HG03432 (cell line): ENCODE measurements at regions not wholly inside any gene's neighbourhood (a gene's known extent, or its start where the extent isn't known, plus 50 kb on each side); places are given as distances from the start of the nearest gene placed in this dataset.
"Not testable (repeated sequence)": the region's sequence is repeated elsewhere in the genome, so short reads cannot be mapped to it uniquely, and the experiment has no call there.

Experiments used
- ATAC-seq: cut with Tn5 transposase; IDR thresholded peaks from one replicate; pipeline ENCODE4 v1.9.1; 2021; ENCODE audit warnings: mild to moderate bottlenecking, moderate library complexity; ENCODE audit not compliant: unreplicated experiment

DNA sequence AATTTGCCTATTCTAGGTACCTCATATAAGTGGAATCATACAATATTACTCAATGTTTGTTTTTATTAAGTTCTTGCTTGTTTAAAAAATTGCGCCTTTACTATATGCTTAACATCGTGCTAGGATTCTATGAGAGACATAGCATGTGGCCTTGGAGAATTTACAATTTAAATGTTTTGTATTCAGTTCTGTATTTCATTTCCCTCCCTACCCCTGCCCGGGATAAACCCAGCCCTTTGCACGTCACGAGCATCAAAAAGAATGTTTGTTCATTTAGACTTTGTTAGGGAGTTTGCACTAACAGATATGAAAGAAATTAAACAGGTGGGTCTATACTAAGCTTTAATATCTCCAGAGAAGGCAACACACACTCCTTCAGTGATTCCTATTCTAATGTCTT lies 75.7 kb downstream of the C18orf54 start:
- ATAC-seq = no peak

DNA sequence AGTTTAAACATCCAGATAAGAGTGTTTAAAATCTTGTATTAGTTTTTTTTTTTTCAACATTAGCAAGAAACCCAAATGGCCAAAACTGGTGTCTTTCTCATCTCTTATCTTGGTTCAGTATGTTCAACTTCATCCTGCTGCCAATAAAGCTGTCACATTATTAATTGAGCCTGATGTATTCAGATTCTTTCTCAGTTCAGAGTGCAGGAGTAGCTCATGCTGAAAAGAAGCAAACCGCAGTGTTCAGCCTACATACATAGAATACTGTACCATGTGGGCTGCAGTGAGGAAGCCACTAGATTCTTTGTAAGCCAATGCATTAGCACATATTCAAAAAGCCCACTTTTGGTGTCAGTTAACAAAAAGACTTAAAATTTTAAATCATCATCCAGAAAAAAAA lies 76.2 kb downstream of the C18orf54 start:
- ATAC-seq = no peak

DNA sequence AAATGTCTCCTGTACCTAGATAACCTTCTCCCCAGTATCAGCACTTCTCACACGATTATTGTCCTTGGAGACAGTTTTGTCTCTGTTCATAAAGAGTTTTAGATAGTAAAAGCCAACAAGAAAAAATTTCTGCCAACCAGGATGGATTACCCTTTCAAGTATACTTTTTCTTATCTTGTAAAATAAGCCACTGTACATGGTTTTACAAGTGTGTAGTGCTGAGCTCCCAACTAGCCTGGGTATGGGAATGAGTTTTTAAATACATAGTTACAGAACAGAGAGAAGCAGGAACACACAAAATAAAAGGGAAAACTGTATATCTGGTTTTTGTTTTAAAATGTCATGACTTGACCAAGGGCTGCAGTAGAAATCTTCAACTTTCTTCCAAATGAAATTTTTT lies 76.7 kb downstream of the C18orf54 start:
- ATAC-seq = no peak

DNA sequence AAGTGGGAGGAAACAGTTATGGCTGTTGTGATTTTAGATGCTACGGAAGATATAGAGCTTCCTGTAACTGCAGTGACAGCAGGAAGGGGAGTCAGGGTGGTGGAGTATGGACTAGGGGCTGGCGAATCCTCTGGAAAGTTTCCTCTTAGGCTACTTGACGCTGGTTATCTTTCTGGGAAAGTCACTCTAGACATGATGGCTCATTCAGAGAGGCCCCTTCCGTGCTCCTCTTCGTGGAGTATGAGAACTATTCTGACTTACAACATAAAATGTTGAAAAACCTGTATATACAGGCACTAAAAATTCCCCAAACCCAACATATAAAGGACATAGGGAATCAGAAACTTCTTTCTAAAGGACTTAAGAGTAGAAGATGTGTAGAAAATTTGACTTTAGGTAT lies 78.8 kb downstream of the C18orf54 start:
- no peak for ATAC-seq

DNA sequence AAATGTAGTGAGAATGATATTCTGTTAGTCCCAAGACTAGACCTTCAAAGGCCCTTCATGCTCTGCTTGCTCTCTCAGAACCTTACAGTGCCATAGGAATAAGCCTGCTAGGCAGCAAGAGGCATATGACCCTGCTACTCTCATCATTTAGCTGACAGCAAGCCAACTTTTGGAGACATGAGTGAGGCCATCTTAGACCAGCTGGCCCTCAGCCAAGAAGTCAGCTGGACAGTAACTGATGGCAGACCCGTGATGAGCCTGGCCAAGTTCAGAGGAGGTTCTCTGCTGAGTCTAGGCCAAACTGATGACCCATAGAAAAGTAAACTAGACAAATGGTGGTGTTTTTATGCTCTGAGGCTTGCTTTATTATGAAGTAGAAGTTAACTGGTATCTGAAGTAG lies 82.6 kb downstream of the C18orf54 start:
- no peak for ATAC-seq

DNA sequence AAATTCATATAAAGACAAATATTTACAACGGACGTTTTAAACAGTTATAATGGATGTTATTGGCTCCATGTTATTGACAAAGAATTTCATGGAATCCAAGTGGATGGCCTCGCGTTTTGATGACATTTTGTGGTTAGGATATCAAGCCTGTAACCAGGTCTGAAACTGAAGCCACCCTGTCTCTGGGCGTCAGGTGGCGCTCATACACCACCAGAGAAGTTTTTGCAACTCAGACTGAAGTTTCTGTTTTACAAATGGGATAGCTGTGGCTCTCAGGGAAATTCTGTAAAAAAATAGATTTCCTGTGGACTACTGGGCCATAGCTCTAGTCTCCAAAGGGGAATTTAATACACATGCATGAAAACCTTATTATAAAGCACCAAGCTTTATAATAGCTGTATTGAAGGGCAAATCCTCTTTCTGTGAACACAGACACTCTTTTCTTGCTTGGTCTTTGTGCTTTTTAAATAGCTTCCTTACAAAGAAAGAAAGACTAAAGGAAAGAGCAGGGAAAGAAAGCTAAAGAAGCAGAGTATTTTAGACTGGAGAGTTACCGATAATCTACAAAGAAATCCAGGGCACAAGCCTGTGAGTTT lies 86.7 kb downstream of the C18orf54 start:
- peak; percentile 82 for ATAC-seq

DNA sequence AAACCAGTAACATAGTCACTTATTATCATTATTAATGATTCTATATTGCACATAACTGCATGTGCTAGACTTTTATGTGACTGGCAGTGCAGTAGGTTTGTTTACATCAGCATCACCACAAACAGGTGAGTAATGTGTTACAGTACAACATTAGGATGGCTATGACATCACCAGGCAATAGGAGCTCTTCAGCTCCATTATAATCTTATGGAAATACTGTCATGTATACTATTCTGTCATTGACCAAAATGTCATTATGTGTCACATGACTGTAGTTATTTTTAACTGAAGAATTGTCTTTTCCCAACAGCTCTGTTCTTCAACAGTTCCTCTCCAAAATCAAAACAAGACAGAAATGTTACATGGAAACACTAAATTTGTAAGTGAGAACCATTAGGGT lies 96.3 kb downstream of the C18orf54 start:
- ATAC-seq = no peak

DNA sequence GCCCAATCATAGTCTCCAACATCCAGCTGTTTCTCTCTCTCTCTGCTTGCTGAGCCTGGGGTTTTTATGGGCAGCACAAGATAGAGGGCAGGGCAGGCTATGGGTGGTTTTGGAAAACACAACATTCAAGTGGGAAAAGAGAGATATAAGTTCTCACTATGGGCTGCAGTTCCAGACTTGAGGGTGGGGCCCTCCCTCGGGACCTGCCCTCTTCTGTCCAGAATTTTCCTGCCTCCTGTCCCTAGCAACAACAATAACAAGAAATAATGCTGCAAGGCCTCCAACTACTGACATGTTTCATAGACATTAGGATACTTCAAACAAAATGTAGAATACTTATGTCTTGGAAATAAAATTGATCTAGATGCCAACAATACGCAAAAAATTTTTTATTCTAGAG lies 107.8 kb downstream of the C18orf54 start:
- ATAC-seq = no peak

DNA sequence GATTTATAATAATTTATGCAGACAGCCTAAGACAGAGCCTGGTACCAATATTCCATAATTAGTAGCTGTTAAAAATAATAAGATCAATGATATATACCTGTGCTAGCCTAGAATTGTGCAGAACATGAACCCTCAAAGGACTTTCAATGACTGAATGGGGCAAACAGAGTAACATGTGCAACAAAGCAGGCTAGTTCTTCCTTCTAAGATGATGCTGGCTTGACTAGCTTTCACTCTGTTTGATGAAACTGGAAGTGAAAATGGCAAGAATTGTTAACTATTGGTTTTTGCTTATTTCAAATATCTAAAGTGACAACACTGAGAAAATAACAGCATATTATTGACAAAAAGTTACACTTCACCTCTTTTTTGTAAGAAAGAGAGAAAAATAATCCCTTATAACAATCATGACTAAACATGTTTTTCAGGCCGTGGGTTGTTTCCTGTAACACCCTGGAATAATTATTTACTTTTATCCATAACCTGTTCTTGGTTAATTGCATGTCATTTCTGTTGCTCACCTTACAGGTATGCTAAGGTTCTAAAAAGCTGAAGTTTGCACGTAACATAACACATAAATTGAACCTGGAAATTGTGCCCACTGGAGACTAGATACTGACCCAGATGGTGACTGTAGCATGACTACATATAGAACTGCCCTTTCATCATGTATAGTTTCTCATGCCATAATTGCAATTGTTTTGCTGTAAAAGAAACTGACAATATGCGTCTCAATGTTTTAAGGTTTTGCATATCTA lies 108.7 kb downstream of the C18orf54 start:
- peak; percentile 49 for ATAC-seq

DNA sequence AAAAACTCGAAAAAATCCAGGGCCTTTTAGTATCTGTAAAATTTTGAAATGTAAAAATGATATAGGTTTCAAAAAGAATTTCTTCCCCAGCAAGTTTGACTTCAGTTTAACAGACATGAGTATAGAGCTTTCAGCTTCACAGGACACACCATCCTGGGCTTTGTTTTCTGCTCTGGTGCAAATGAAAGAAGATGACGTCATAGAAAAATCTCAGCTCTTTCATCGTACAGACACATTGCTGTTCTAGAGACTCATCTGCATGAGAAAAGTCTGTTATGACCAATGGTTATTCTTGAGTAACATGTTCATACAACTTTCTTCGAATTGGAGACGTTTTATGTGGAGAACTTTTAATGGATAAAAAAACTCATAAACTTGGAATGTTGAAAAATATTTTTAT lies 111.7 kb upstream of the DYNAP start:
- no peak for ATAC-seq

DNA sequence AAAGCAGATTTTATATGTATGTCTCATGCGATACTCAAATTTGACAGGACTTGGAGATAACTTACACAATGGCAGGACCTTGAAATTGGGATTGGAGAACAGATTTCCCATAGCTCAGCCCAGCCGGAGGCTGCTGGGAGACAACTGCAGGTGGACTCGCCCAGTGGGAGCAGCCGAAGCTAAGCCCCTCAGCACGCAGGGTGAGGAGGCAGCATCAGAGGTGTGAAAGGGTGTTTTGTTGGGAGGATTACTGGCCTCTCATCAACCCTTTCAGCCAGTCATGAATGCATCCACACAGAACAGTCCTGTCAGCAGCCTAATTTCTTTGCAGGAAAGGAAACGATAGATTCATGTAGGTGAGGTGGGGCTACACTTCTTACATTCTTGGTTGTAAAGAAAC lies 110.4 kb upstream of the DYNAP start:
- no peak for ATAC-seq

DNA sequence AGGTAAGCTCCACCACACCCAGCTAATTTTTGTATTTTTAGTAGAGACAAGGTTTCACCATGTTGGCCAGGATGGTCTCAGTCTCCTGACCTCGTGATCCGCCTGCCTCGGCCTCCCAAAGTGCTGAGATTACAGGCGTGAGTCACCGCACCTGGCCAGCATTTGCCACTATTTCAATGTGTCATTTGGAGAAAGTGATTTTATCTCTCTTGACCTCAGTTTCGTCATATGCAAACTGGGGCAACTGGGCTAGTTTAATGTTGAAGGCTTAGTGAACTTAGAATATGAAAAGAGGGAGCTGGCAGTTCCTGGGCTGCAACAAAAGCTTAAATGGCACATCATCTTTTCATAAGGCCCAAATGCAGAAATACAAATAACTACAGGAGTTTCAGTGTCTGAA lies 88.6 kb upstream of the DYNAP start:
- not testable (repeated sequence) for ATAC-seq

DNA sequence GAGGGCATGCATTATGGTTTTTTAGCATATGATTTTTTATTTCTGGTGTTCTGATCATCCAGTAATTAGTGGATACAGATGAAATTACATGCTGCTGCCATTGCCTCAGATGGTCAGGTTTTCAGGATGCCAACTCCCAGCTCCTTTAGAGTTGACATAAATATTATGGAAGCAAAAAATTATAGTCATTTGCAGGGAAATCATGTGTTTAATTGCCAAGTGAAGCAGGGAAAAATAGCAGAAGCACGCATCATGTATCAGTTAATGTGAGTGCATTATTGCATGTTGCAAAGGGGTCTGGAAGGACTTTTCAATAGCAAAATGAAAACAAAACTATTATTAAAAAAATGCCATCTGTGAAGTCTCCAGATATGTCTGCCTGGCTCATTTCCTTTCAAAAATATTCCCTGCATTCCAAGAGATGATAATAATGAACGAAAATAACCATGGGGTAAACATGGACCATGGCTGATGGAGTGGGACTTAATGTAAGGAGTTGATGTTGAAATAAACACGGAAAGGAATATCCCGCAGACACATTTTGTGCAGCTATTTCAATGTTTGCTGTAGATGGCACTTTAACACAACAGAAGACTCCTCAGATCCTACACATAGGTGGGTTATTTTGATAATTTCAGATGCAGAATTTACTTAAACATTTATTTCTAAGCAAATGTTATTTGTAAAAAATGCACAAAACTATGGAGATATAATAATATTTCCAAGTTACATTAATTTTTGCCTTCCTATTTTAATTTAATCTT lies 87.7 kb upstream of the DYNAP start:
- ATAC-seq = no peak

DNA sequence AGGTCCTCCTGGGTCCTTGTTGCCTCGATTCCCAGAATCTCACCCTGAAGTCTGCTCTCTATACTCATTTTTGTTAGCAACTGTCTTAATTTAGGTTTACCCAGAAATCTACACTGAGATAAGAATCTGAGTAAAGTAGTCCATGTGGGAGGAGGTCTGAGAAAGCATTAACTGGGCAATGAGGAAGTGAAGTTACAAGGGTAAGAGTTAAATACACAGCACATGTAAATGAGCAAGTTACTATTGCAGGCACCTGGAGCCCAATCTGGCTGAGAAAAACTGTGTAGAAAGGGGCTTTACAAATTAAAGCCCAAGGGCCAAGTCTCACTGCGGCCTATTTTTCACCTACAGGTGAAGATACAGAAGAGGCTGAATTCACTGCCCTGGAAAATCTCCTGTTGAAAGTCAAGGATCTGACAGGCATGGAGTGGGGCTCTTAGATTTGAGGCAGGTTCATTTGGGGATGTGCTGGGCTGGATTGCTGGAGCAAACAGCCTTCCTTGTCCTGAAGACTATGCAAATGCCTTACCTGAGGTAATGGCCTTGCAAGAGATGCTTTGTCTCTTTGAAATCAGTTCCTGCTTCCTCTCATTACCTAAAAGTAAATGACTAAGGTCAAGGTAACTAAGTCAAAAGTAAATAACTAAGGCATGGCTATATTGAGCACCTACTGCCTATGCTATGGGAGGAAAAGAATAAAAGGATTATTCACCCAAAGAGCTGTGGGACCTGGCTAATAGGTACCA lies 84.4 kb upstream of the DYNAP start:
- ATAC-seq = peak; percentile 52

DNA sequence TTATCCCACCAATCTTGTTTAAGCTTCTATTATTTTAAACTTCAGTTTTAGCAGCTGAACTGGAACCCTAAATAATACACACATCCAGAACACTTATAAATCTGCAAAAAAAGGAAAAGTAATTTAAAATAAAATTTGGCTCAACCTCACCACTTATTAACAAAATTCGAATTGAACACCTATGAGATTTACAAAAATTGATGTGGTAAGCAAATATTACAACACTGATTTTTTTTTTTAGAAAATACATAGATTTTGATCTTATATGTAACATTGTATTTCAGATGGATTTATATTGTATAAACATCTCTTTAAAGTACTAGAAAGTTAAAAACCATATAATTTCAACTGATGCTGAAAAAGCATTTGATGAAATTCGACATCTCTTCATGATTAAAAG lies 81.3 kb upstream of the DYNAP start:
- ATAC-seq = no peak

DNA sequence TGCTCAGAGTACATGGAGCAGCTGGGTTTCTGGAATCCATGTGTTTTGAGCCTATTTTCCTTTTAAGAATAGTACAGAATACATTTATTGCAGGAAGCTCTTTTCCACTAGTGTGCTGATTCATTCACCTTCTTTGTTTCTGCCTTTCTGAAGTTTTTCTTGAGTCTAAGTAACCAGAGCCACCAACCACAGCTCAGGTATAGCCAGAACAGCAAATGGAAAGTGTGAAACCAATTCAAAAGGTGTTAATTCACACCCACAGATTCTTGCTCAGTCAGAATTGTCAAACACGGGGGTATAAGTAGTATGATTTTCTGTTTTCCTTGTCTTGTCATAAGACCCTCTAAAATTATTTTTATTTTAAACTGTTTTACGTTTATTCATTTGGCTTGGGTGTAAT lies 75.9 kb upstream of the DYNAP start:
- ATAC-seq = no peak

DNA sequence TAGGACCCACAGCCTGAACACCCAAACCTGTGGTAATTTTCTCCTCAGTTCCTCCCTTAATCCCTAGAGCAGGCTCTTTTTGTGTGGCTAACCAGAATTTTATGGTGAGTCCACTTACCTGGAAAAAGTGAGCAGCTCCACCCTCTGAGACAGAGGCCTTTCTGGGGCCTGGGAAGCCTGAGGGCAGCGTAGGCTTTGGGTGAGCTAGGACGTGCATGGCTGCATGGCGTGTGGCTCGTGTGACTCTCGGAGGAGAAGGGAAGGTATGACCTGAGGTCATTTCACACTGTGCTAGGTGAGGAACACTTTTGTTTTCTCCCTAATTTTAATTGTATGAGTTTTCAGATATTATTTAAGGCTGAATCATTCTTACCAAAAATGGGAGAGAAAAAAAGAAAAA lies 73.5 kb upstream of the DYNAP start:
- no peak for ATAC-seq

DNA sequence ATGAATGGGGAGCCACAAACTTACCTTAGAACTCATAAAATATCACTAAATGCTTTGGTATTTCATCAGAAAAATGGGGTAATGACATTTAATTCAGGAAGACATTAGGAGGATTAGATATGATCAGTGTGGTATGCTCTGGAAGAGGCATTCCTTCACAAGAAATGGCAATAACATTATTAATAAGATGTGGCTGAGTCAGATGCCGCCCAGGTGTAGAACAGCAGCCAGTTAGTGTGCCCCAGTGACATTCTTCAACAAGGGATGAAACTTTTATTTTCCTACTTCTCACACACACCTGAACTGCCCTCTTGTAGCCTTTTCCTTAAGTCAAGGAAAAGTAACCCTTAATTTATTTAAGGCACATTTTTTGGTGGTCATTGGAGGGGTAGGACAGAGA lies 69.2 kb upstream of the DYNAP start:
- ATAC-seq = no peak

DNA sequence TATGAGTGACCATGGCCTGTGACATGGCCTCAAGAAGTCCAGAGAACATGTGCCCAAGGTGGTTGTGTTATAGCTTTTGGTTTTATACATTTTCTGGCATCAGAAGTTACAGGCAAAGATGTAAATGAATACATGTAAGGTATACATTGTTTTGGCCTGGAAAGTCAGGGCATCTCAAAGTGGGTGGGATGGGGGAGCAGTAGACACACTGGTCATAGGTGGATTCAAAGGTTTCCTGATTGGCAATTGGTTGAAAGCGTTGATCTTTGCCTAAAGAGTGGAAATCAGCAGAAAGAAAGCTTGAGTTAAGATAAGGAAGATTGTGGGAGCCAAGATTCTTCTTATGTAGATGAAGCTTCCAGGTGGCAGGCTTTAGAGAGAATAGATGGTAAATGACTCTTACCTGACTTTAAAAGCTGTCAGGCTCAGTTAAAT lies 62.1 kb upstream of the DYNAP start:
- ATAC-seq = no peak

DNA sequence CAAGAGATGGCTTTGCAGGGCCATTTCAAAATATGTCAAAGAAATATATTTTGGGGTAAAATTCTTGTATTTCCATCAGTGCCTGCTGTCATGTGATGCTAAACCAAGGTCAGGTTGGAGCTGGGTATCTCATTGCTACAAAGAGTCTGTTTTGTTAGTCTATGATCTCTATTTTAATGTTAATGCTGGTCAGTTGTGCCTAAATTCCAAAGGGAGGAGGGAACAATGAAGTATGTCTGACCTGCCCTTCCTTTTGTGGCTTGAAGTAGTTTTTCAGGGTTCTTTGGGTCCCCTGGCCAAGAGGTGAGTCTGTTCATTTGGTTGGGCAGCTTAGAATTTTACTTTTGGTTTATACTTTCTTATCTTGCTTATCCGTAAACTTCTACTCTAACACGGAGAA lies 61.6 kb upstream of the DYNAP start:
- no peak for ATAC-seq

DNA sequence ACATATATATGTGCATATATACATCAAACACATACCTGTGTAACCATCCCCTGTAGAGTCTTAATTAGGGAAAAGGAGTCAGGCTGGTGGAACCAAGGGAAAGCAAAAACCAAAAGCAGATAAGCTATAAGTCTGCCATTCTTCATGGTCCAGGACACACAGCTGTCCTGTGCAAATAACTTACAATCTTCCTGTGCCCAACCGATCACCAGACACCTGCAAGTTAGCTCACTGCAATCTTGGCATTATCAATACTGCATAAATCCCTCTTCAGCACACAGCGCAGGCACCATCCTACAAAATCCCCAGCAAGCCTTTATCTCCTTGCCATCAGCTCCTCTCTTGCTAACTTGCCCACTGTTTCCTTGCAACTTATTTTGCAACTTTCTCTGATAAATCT lies 60.8 kb upstream of the DYNAP start:
- no peak for ATAC-seq
